H1 (cell line): ENCODE measurements at regions not wholly inside any gene's neighbourhood (a gene's known extent, or its start where the extent isn't known, plus 50 kb on each side); places are given as distances from the start of the nearest gene placed in this dataset.

Experiments used
- CTCF ChIA-PET: fragments of 300-600 bp; sonication (Branson Sonifier 250); formaldehyde crosslinking; loops from one replicate; lab custom pipeline; 2021; ENCODE audit not compliant: partially characterized antibody; lab: Charles Lee
- POLR2A ChIA-PET: fragments of 300-600 bp; sonication (Branson Sonifier 250); formaldehyde crosslinking; loops from one replicate; lab custom pipeline; 2021; ENCODE audit warnings: inconsistent platforms; ENCODE audit not compliant: partially characterized antibody; lab: Charles Lee
- DNase-seq, 2 experiments: peaks; one replicate each; pipeline versions ENCODE4 v3.0.0 to v3.0.0-alpha.2; 2010 to 2022; ENCODE audit warnings: low spot score in 2 of 2, low read depth in 1 of 2, mixed read lengths in 1 of 2
- FAIRE-seq: peaks from 2 replicates; lab custom pipeline; 2011; peaks lifted over from hg19 to GRCh38; lab: Jason Lieb, UNC
- H2AFZ ChIP-seq: 2 replicates; pipeline ENCODE4 v1.8.1; 2012; ENCODE audit warnings: low read length, inconsistent platforms
- H2AK5ac ChIP-seq: 2 replicates; pipeline ENCODE4 v1.6.1; 2013; ENCODE audit warnings: low read depth, low read length
- H2BK120ac ChIP-seq: replicated peaks from 2 replicates; pipeline ENCODE3; 2013; ENCODE audit warnings: low read depth, low read length, inconsistent platforms
- H2BK12ac ChIP-seq: 2 replicates; pipeline ENCODE4 v1.6.1; 2013; ENCODE audit warnings: low read depth, low read length
- H2BK15ac ChIP-seq: 2 replicates; pipeline ENCODE4 v1.6.1; 2013; ENCODE audit warnings: low read length
- H2BK20ac ChIP-seq: 2 replicates; pipeline ENCODE4 v1.6.1; 2013; ENCODE audit warnings: low read length
- H2BK5ac ChIP-seq: 2 replicates; pipeline ENCODE4 v1.6.1; 2013; ENCODE audit warnings: low read depth, low read length
- H3K14ac ChIP-seq: 2 replicates; pipeline ENCODE4 v1.6.1; 2013; ENCODE audit warnings: inconsistent platforms; ENCODE audit not compliant: insufficient read length
- H3K18ac ChIP-seq: 2 replicates; pipeline ENCODE4 v1.6.1; 2013; ENCODE audit warnings: low read length; ENCODE audit errors: extremely low read depth
- H3K23ac ChIP-seq: 2 replicates; pipeline ENCODE4 v1.6.1; 2013; ENCODE audit warnings: inconsistent platforms; ENCODE audit not compliant: insufficient read length
- H3K23me2 ChIP-seq: 2 replicates; pipeline ENCODE4 v1.6.1; 2013; ENCODE audit warnings: low read depth, low read length
- H3K27ac ChIP-seq: 2 replicates; pipeline ENCODE4 v1.6.1; 2011; ENCODE audit warnings: low read depth, low read length, inconsistent platforms
- H3K27me3 ChIP-seq, 4 experiments: replicated peaks in 1 of 4; 1 replicate in 1 of 4; 2 replicates in 3 of 4; pipeline versions ENCODE4 v1.6.1 to v1.8.1; 2011 to 2013; ENCODE audit warnings: low read length in 3 of 4, mild to moderate bottlenecking in 3 of 4, inconsistent platforms in 2 of 4, mixed read lengths in 2 of 4, moderate library complexity in 1 of 4; ENCODE audit not compliant: control insufficient read depth in 3 of 4, insufficient read depth in 3 of 4; ENCODE audit errors: extremely low read depth in 1 of 4
- H3K36me3 ChIP-seq, 4 experiments: 2 replicates each; pipeline versions ENCODE4 v1.6.1 to v1.8.1; 2011 to 2013; ENCODE audit warnings: mild to moderate bottlenecking in 4 of 4, low read length in 3 of 4, moderate library complexity in 2 of 4, control low read depth in 1 of 4, inconsistent platforms in 1 of 4; ENCODE audit not compliant: insufficient read depth in 4 of 4, control insufficient read depth in 2 of 4
- H3K4ac ChIP-seq: replicated peaks from 2 replicates; pipeline ENCODE3; 2013; ENCODE audit warnings: low read length, low read depth, mixed read lengths, inconsistent platforms; ENCODE audit not compliant: insufficient read length
- H3K4me1 ChIP-seq, 4 experiments: replicated peaks in 1 of 4; 1 replicate in 1 of 4; 2 replicates in 3 of 4; pipeline versions ENCODE4 v1.6.1 to v1.8.1; 2011 to 2013; ENCODE audit warnings: low read length in 3 of 4, inconsistent platforms in 2 of 4, mixed read lengths in 1 of 4; ENCODE audit not compliant: insufficient read depth in 4 of 4, control insufficient read depth in 3 of 4
- H3K4me2 ChIP-seq, 2 experiments: 2 replicates each; pipeline versions ENCODE4 v1.6.1 to v1.8.1; 2011 to 2013; ENCODE audit warnings: low read depth in 2 of 2, low read length in 2 of 2, control low read depth in 1 of 2, inconsistent platforms in 1 of 2, mild to moderate bottlenecking in 1 of 2; ENCODE audit not compliant: insufficient read depth in 1 of 2
- H3K4me3 ChIP-seq, 4 experiments: fragments of 200-600, 300-600 bp in 1 of 4; sonication (generic), shearing (Covaris generic), sonication (Bioruptor Twin) in 1 of 4; 2 replicates each; pipeline versions ENCODE4 v1.5.1 to v1.8.1; 2011 to 2016; ENCODE audit warnings: low read length in 4 of 4, low read depth in 3 of 4, control low read depth in 2 of 4, inconsistent platforms in 2 of 4, mild to moderate bottlenecking in 2 of 4, mixed read lengths in 1 of 4, moderate library complexity in 1 of 4; ENCODE audit not compliant: insufficient read depth in 2 of 4; ENCODE audit errors: extremely low read depth in 1 of 4
- H3K56ac ChIP-seq: replicated peaks from 2 replicates; pipeline ENCODE3; 2013; ENCODE audit warnings: low read depth, mild to moderate bottlenecking, mixed read lengths, low read length, inconsistent platforms; ENCODE audit not compliant: insufficient read length
- H3K79me1 ChIP-seq: 2 replicates; pipeline ENCODE4 v1.6.1; 2013; ENCODE audit warnings: low read depth, low read length, control low read depth
- H3K79me2 ChIP-seq, 2 experiments: 2 replicates each; pipeline versions ENCODE4 v1.6.1 to v1.8.1; 2012 to 2013; ENCODE audit warnings: low read length in 2 of 2, mild to moderate bottlenecking in 2 of 2, inconsistent platforms in 1 of 2; ENCODE audit not compliant: insufficient read depth in 2 of 2, control insufficient read depth in 1 of 2
- H3K9ac ChIP-seq, 4 experiments: replicated peaks in 1 of 4; 1 replicate in 1 of 4; 2 replicates in 3 of 4; pipeline versions ENCODE4 v1.6.1 to v1.8.1; 2011 to 2013; ENCODE audit warnings: low read depth in 3 of 4, low read length in 3 of 4, control low read depth in 2 of 4, mild to moderate bottlenecking in 2 of 4, moderate library complexity in 2 of 4, inconsistent platforms in 1 of 4; ENCODE audit errors: extremely low read depth in 1 of 4
- H3K9me3 ChIP-seq, 2 experiments: 2 replicates each; pipeline versions ENCODE4 v1.6.1 to v1.8.1; 2012 to 2013; ENCODE audit warnings: mild to moderate bottlenecking in 2 of 2, moderate library complexity in 2 of 2, control low read depth in 1 of 2, inconsistent platforms in 1 of 2, low read depth in 1 of 2, low read length in 1 of 2, mixed read lengths in 1 of 2; ENCODE audit not compliant: insufficient read depth in 2 of 2
- H4K20me1 ChIP-seq, 2 experiments: replicated peaks in 1 of 2; 2 replicates each; pipeline versions ENCODE3 to v1.8.1; 2011 to 2013; ENCODE audit warnings: inconsistent platforms in 2 of 2, low read length in 2 of 2, mild to moderate bottlenecking in 1 of 2; ENCODE audit not compliant: insufficient read depth in 2 of 2, control insufficient read depth in 1 of 2
- H4K5ac ChIP-seq: 2 replicates; pipeline ENCODE4 v1.6.1; 2013; ENCODE audit warnings: low read length, low read depth, mixed read lengths, inconsistent platforms; ENCODE audit not compliant: insufficient read length
- H4K8ac ChIP-seq: 2 replicates; pipeline ENCODE4 v1.8.0; 2013; ENCODE audit warnings: mild to moderate bottlenecking, moderate library complexity, low read length, inconsistent platforms; ENCODE audit not compliant: insufficient read depth; ENCODE audit errors: extremely low read depth
- H4K91ac ChIP-seq: replicated peaks from 2 replicates; pipeline ENCODE3; 2013; ENCODE audit warnings: low read length, mixed read lengths, inconsistent platforms; ENCODE audit not compliant: insufficient read length
- CBX5 ChIP-seq: fragments of 300-800, 300-1000 bp; sonication (generic); IDR thresholded peaks from 2 replicates; pipeline ENCODE4 v1.7.1; 2016; ENCODE audit warnings: antibody characterized with exemption, low read length, low read depth
- CTBP2 ChIP-seq: IDR thresholded peaks from 2 replicates; pipeline ENCODE4 v1.7.0; 2011; ENCODE audit warnings: borderline replicate concordance, mild to moderate bottlenecking, moderate library complexity, mixed read lengths, low read length; ENCODE audit not compliant: insufficient read depth, insufficient read length
- FOSL1 ChIP-seq: IDR thresholded peaks from 2 replicates; pipeline ENCODE4 v1.6.1; 2011; ENCODE audit warnings: mild to moderate bottlenecking, low read depth, low read length, moderate library complexity; ENCODE audit not compliant: insufficient read depth
- GTF2F1 ChIP-seq: IDR thresholded peaks from 2 replicates; pipeline ENCODE4 v1.6.1; 2012; ENCODE audit warnings: low read depth, low read length, improper control_type of control experiment, borderline replicate concordance
- MAFK ChIP-seq: IDR thresholded peaks from 2 replicates; pipeline ENCODE4 v1.6.1; 2012; ENCODE audit warnings: low read depth, mild to moderate bottlenecking, improper control_type of control experiment, low read length
- PHF8 ChIP-seq: fragments of 200-600 bp; sonication (generic); conservative IDR thresholded peaks from 2 replicates; pipeline ENCODE4 v1.7.1; 2012; ENCODE audit warnings: low read depth, mild to moderate bottlenecking, inconsistent platforms, low read length, moderate library complexity
- RAD21 ChIP-seq, 2 experiments: IDR thresholded peaks in 1 of 2; conservative IDR thresholded peaks in 1 of 2; 2 replicates each; pipeline ENCODE4 v1.6.1; 2011; ENCODE audit warnings: low read depth in 2 of 2, low read length in 2 of 2, improper control_type of control experiment in 1 of 2, inconsistent platforms in 1 of 2, mild to moderate bottlenecking in 1 of 2, moderate library complexity in 1 of 2
- SIX5 ChIP-seq: IDR thresholded peaks from 2 replicates; pipeline ENCODE4 v1.6.1; 2011; ENCODE audit warnings: mild to moderate bottlenecking, low read depth, low read length
- SP2 ChIP-seq: IDR thresholded peaks from 2 replicates; pipeline ENCODE4 v1.6.1; 2012; ENCODE audit warnings: mild to moderate bottlenecking, low read length, inconsistent platforms
- WGBS, 2 experiments: shearing (Covaris generic) in 1 of 2; methylation state at CpG; one replicate each; pipeline versions ENCODE4 v1.1.6 to v1.1.7; 2013 to 2015; ENCODE audit warnings: low lambda C conversion rate in 2 of 2, mixed read lengths in 2 of 2, inconsistent platforms in 1 of 2, low coverage in 1 of 2, missing lambda C conversion rate in 1 of 2; ENCODE audit not compliant: insufficient replicate concordance in 2 of 2, insufficient coverage in 1 of 2, insufficient read length in 1 of 2; ENCODE audit errors: extremely low coverage in 1 of 2, missing lambda C conversion rate in 1 of 2; 5-methylcytosine and 5-hydroxymethylcytosine counted together
- TF ChIP-seq, protein P1 (sequence below): IDR thresholded peaks from 2 replicates; pipeline ENCODE4 v1.6.1; 2011; ENCODE audit warnings: low read length, improper control_type of control experiment

DNA sequence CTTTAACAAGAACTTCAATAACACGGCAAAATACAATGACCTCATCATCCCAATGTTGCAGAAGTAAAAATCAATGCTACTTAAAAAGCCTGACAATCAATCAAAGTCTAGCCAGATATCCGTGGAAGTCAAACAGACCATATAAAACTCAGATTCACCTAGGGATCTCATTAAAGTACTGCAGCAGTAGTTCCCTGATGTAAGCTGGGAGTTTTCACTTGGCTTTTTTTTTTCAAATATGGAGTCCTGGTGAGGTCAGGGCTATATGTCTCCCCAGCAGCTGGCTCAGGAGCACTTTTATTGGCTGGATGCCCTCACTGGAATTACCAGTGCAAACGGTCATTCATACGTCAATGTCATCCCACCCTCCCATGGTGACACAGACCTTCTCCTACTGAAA lies 220.6 kb upstream of the SLC30A5 start:
- H4K91ac ChIP-seq, result no peak overlapping the region
- H4K8ac ChIP-seq, result no peak overlapping the region
- no peak overlapping the region for H2BK120ac ChIP-seq
- no peaks in the 10 kb centered on the region for H3K79me1 ChIP-seq
- H3K14ac ChIP-seq, result no peak overlapping the region
- no peak overlapping the region for H3K4me2 ChIP-seq
- TF ChIP-seq SIX5 (no peak), PHF8 (no peak), CTBP2 (no peak), CBX5 (no peak), FOSL1 (no peak), MAFK (no peak), GTF2F1 (no peak), RAD21 (IDR thresholded peaks at IDR 0.05 in 1 of 2, conservative IDR thresholded peaks at IDR 0.05 in 1 of 2; ENCODE audit: low read depth in 2 of 2, low read length in 2 of 2) (no peak), SP2 (no peak)
- TF ChIP-seq, protein P1, sequence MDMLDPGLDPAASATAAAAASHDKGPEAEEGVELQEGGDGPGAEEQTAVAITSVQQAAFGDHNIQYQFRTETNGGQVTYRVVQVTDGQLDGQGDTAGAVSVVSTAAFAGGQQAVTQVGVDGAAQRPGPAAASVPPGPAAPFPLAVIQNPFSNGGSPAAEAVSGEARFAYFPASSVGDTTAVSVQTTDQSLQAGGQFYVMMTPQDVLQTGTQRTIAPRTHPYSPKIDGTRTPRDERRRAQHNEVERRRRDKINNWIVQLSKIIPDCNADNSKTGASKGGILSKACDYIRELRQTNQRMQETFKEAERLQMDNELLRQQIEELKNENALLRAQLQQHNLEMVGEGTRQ, result no peak
- no peak overlapping the region for H3K4me3 ChIP-seq
- no peak overlapping the region for H3K56ac ChIP-seq
- FAIRE-seq, result no peak
- H3K23ac ChIP-seq, result no peak overlapping the region
- H3K27ac ChIP-seq, result no peak overlapping the region
- no peaks in the 10 kb centered on the region for H3K36me3 ChIP-seq
- no peaks in the 10 kb centered on the region for H3K9me3 ChIP-seq
- H3K9ac ChIP-seq, result no peak overlapping the region
- DNase-seq, result no peak
- no peak overlapping the region for H2BK15ac ChIP-seq
- no peak overlapping the region for H3K18ac ChIP-seq
- no peak overlapping the region for H2AK5ac ChIP-seq
- CTCF ChIA-PET, result interaction anchor here (0.6 to 2.0 kb wide), 3 partner anchors 11 to 171 kb away, joined by 3 to 6 read pairs (median 3); no protein-coding TSS in a partner anchor
- H4K20me1 ChIP-seq, result no peaks in the 10 kb centered on the region
- H2BK20ac ChIP-seq, result no peak overlapping the region
- WGBS, 2 experiments, result 85% methylated on average over 4 of the region's 4 CpGs; no CpG with 5 or more reads in 1 of the 2 experiments
- no peak overlapping the region for H3K4ac ChIP-seq
- no peak overlapping the region for H2BK5ac ChIP-seq
- H2AFZ ChIP-seq, result no peak overlapping the region; the same call in 1 of the 2 replicates
- no peaks in the 10 kb centered on the region for H3K27me3 ChIP-seq
- POLR2A ChIA-PET, result interaction anchor here (0.8 to 1.3 kb wide), 2 partner anchors 8 to 10 kb away, joined by 3 read pairs; no protein-coding TSS in a partner anchor
- H3K4me1 ChIP-seq, result no peaks in the 10 kb centered on the region; a peak in 1 of 7 replicates
- no peak overlapping the region for H4K5ac ChIP-seq
- no peak overlapping the region for H2BK12ac ChIP-seq
- H3K79me2 ChIP-seq, result no peaks in the 10 kb centered on the region
- H3K23me2 ChIP-seq, result no peaks in the 10 kb centered on the region
